ENCODE measurements at regions not wholly inside any gene's neighbourhood (a gene's known extent, or its start where the extent isn't known, plus 50 kb on each side); places are given as distances from the start of the nearest gene placed in this dataset.

DNA sequence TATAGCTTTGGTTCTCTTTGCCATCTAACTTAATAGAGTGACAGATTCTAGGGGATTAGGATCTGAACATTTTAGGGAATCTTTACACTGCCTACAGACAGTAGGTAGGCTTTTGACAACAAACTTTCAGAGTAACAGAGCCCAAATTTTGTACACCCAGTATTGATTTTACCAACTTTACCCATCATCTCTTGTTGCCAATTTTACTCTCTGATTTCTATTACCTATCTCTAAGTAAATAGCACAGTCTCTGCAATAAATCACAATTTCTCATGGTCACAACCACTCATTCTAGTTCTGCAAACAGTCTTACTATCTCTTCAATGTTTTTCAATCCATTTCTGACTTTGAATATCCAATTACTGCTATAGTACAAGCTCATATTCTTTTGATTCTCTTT is 1097.6 kb upstream of the PHF14 start:
- DNase-seq: no peak

DNA sequence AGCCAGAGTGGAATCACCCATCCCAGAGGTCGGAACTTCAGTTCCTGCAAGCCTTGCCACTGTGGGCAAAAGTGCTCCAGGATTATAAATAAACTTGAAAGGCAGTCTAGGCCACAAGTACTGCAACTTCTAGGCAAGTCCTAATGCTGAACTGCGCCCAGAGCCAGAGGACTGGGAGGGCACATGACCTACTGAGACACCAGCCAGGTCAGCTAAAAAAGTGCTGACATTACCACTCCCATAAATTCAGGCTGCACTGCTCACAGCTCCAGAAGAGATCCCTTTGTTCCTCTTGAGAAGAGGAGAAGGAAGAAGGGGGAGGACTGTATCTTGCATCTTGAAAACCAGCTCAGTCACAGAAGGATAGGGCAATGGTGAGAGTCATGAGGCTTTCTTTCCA is 1084.1 kb upstream of the PHF14 start:
- DNase-seq: no peak

DNA sequence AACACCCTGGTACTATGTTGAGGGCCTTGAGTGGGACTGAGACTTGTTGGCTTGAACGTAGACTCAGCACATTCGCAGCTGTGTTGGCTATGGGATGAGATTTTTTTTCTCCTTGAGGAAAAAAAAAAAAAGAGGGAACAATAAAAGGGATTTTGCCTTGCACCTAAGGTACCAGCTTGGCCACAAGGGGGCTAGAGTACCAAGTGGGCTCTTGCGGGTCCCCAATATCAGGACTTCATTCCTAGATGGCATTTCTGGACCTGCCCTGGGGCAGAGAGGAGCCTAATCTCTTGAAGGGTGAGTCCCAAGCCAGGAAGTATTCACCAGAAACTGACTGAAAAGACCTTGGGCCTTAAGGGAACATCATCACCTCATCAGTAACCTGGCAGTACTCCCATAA is 1083.6 kb upstream of the PHF14 start:
- DNase-seq: no peak

DNA sequence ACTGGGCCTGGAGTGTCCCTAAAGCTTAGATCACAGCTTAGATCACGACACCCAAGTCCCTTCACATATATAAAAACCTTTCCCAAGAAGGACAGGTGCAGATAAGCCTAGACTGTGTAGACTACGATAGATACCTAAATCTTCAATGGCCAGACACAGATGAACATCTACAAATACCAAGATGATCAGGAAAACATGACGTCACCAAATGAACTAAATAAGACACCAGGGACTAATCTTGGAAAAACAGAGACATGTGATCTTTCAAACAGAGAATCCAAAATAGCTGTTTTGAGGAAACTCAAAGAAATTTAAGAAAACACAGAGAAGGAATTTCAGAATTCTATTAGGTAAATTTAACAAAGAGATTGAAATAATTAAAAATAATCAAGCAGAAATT is 1082.6 kb upstream of the PHF14 start:
- DNase-seq: no peak

DNA sequence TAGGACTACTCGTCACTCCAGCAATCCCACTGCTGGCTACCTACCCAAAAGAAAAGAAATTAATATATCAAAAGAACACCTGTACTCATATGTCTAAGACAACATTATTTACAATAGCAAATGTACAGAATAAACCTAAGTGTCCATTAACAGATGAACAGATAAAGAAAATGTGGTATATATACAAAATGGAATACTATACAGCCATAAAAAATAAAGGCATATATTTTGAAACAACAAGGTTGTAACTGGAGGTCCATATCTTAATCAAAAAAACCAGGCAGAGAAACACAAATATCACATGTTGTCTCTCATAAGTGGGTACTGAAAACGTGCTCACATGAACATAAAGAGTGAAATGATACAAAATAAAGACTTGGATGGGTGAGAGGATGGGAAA is 1073.3 kb upstream of the PHF14 start:
- no peak for DNase-seq

DNA sequence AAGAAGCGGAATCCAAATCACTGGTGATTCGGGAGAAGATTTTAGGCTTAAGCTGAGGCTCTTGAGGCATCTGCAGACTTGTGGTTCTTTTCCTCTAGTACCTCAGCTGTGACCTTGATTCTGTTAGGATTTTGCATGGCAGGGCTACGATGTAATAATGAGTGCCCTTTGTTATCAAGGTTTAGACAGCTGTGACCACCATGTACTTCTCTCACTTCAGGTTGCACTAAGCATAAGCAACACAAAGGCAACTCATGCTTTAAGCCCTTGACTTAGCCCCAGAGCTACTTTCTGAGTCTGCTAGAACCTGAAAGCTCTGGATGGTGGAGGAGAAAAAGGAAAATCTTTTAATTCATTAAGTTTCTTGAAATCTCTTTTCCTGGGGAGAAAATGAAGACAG is 1052.3 kb upstream of the PHF14 start:
- no peak for DNase-seq

DNA sequence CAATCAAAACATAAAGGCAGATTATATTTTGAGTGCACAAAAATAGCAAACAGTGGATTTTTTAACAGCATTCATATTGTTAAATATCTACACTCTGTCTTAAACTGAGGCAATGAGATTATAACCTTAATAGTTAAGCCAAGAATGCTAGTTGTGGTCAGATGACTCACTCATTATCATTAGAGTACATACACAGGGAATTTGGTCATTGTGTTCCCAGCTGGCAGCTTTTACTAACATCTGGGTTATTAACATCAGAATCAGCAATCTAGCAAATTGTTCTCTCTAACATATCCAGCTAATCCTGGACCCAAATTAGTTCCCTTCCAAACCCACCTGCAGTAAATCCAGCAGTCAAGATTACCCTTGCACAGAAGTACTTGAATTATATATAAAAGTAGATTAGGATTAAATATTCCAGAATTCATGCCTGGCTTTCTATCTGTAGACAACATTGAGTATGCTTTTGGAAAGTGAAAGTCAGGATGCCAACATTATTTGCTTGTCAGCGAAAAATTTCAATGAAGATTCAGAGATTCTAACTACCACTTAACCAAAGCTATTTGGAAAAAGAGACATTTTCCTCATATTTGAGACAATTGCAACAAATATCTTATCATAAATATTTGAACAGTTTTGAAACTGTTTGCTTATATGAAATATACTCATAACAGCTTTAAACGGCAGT is 1035.6 kb upstream of the PHF14 start:
- no peak for DNase-seq

DNA sequence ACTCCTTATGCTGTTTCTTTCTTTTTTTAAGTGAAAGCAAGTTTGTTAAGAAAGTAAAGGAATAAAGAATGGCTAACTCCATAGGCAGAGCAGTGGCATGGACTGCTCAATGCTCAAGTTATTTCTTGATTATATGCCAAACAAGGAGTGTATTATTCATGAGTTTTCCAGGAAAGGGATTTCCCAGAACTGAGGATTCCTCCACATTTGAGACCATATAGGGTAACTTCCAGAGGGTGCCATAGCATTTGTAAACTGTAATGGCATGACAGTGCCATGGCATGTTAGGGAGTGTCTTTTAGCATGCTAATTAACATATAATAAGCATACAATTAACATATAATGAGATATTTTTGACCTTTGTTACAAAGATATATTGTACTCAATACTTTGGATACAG is 1034.5 kb upstream of the PHF14 start:
- DNase-seq: no peak

DNA sequence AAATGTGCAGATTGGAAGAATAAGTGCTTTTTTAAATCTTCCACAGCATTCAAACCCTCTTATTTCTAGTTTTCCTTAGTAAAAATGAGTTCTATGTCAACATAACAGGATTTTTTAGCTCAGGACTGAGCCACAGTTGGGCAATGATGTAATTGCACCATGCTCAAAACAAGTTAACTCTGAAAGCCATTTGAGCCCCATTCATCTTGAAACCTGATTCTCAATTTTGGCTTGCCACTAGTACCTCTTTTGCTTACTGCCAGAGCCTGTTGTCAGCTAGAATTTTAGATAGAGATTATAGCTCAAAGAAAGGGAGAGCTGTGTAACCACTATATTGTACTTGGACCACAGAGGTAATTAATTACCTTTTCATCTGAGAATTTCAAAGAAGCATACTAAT is 1028.5 kb upstream of the PHF14 start:
- no peak for DNase-seq

DNA sequence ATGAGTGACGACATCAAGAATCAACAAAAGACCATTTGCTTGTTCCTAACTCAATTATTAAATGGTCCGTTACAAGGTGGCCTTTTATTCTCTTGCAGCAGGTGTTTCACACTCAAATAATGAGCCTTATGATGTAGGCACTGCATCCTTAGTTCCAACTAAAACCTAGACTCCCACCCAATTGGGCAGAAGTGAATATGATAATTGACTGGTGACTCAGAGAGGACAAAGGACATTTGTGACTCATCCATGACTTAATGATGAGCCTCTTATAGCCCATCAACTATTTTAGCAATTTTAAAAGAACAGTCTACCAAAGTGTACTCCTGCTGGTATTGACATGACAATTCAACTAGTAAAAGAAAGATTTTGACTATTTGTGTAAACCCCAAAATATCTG is 1027.8 kb upstream of the PHF14 start:
- no peak for DNase-seq

DNA sequence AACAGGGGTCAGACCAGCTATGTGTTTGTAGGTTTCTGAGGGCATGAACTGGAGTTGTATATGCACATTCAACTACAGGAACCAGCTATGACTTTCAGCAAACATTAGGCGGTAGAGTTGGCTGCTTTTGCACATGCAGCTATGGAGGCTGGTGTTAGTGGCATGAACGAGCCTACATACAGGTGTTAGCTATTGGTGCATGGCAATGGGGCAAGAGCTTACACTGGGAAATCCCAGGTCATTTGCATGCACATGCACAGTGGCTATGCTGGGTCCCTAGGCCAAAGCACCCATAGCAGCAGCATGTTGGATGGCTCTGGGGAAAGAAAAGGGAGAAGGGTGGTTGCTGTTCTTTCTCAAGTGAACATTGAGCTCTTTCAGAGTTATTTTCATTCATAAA is 1018.5 kb upstream of the PHF14 start:
- no peak for DNase-seq

DNA sequence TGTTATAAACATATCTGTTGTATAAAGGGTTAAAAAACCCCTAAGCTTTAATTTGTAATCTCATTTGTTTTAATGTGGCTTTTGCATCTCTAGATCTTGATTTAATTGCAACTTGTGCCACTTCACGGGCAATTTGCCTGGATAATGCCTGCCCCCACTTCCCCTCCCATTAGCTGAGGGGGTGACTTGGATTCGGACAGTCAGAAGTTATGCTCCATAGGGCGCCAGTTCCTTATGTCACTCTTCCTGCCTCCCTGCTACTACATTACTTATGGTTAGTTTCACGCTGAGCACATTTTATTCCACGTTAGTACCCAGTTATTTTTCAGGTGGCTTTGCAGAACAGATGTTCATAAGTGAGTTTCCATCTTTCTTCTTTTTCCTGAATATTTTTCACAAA is 1015.2 kb upstream of the PHF14 start:
- DNase-seq: no peak

DNA sequence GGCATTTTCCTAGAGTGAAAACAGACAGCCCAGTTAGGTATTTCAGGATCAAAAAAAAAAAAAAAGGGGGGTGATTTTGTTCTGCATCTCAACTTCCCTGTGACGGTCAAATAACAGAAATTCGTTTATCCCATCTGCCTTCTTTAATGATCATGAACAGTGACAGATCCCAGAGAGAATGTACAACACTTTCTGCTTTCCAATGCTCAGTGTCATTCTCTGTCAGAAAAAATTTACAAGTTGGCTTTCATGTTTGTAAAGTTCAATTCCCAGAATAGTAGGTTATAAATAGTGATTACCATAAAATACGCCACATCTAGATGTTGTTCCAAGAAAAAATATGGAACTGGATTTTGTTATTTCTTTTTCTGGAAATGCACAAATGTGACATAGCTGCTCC is 1013.2 kb upstream of the PHF14 start:
- no peak for DNase-seq

DNA sequence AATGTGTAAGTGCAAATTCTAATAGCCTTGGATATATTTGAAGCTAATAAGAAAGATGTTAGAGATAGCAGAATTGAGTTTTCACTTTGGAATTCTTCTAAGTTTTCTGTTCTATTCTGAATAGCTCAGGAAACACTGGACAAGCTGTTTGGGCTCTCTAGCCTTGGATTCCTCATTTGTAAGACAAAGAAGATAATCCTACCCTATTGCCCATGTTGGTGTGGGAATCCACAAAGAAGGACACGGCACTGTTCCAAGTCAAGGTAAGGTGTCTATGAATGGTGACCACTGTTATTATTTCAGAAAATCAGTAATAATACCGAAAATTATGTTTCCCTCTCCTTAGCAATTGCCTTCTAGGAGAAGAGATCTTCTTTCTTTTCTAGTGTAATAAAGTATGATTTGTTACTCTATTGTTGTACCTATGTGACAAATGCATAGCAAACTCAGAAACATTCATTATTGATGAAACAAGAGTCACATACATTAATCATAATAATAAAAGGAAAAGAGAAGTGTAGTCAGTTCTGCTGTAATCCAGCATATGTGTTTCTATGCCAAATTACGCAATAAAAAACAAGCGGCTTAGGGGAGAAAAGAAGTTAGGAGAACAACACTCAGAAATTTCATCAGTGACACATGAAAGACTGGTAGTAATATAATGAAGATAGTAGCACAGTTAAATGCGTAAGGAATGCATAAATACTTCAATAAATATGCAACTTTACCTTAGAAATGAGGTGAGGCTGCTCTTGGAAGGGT is 1012.3 kb upstream of the PHF14 start:
- DNase-seq: no peak

DNA sequence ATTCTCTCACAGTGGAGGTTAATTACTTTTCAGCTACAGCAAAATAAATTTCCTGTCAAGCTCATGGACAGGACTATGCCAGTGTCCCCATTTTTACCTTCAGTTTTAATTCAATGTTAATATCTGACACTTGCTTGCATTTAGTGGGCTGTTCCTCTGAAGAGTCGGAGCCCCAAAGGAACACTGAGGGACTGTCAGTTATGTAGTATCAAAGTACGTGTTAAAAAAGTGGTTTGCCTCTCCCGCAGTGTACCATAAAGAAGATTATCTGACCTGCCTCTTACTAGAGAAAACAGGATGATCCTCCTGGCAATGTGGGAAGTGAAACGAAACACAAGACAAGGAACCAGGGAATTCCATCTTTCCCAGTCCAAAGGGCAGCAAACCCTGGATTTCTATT is 1010.9 kb upstream of the PHF14 start:
- DNase-seq: no peak

DNA sequence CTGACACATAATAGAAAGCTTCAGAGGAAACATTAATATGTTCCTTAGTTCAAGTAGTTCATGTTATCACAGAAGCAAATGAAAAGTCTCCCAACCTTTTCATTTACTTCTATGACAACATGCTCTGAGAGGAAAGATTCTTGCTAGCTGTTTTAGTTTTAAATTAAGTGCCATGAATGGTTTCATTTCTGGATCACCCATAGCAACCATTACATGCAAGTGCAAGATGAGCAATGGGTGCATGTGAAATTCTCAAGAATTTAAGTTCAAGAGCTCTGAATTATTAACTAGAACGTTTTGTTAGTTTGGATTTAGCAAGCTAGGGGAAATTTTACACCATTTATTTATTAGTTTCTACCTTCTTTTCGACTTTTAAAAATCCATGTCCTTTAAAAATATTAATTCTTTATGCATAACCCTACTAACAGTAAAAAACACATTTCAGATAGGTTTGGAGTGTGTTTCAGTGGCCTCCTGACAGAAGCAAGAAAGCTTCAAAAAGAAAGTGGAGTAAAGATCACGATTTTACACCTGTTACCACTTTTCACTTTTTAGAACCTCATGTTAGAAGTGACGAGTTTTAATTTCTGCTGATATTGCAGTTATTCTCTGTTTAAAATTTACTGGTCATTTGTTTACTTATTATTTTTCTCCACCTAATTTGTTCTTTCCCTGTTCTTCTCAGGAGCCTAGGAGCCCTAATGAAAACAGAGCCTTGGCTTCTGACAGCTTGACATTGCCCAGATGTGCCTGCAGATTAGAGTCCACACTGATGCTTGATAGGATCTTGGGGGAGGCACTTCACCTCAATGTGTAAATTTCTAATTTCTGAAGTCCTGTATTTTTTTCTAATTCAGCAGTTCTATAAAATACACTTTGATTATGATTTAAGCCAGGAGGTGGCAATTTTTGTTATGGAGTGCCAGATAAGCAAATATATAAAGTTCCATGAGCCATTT is 995.3 kb upstream of the PHF14 start:
- DNase-seq: no peak

DNA sequence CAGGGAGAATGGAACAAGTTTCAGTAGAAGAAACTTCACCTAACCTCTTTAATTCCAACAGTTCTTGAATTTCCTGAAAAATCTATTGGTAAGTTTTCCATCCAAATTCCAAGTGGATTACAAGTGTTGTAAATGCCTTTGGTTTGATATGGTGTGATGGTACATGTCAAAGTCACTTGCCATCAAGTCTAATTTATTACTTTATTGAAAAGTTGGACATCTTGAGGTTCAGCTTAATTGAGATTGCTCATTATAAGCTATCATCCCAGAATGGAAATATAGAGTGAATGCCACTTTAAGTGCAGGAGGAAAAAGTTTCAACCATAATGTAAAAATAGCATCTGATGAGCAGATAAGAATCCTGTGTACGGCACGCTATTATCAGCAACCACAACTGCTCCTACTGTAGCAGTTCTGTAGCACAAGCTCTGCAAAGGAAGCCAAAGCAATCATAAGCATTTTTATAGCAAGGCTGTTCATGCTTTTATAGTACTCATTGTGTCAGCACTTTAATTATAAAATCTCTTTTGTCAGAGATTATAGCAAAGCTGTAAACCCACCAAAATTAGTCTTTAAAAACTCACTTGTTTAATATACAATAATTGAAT is 991.8 kb upstream of the PHF14 start:
- DNase-seq: no peak

DNA sequence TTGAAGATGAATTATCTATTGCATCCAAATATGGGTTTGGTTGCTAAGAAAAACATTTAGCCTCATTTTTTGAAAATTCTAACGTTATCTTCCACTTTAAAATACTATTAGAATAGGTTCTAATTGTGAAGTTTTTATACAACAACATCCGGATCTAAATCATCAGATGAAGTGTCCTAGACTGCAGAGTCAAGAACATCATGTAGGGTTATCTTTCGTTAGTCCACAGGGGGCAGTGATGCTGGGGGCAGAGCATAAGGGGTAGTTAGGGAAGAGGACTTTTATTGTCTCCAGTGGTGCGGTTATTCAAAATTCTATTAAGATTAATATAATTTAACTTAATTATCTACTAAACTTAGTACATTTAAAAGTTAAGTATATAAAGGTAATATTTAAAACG is 990.6 kb upstream of the PHF14 start:
- no peak for DNase-seq

DNA sequence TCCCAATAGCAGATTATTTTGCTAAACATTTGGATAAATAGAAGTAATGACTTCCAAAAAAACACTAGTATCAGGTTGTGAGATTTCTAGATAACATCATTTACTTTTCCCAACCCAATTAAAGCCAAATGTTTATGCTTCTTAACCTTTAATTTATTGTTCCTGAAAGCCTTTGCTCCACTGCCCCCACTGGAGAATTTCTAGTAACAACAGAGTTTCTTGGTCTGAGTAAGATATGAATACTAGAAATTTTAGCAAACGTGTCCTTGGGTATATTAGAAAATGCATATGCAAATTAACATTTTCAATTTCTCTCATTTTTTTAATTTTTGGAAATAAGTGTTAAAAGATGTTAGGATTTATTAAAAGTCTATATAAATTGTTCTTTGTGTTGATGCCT is 958.0 kb upstream of the PHF14 start:
- no peak for DNase-seq

DNA sequence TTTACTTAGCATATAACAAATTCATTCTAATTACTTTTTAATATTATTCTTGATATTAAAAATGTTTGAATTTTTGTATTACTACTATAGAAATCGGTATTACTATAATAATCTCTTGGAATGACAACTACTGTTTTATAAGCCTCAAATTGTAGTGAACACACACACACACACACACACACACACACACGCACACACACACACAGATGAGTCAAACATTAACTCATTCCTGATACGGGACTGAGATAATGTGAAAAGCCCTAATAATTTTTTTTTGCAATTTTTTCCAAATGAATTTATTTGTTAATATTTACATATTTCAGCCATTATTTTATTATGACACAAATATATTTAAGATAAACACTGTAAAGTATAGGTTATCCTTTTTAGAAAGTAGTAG is 951.2 kb upstream of the PHF14 start:
- no peak for DNase-seq

DNA sequence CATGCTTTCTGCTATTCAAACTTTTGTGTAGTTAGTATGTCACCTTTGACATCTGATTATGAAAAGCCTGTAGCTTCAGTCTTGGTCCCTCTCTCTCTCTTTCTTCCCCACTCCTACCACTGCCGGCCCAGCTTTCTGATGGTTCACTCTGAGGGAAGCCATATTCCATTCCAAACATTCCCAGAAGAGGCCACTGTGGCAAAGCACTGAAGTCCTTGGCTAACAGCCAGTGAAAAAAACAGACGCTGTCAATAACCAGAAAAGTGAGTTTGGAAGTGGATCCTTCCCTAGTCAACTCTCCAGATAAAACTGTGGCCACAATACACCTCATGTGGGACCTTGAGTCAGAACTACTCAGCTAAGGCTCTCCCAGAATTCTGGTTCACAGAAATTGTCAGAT is 950.7 kb upstream of the PHF14 start:
- no peak for DNase-seq

DNA sequence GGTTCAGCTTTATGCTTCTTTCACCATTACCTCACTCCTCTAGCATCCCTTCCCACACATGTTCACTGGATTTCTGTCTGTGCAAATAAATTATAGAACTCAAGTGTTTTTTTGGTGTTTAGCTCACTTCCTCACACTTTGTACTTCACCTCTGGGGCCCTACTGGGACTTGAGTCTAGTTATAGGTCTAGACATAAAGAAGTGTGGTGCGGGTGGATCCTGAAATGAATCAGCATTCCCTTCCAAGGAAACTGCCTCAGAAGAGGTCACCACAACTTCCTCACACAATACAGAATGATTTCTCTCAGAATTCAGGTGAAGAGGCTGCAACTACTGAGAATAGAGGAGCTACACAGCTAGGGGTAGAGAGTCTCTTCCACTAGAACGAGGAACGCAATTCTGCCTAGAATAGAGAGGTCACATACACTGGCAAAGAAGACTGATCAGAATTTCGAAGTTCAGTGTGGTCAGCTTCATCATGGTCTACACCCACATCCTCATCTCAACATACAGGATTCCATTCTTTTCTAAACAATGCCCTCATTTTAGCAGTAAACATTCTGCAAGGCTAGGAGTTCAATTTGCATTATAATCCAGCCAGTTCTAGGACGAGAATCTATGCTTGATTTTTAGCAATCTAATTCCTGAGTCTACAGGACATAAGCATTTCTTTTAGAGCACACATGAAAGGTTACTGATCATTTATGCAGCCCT is 938.7 kb upstream of the PHF14 start:
- DNase-seq: no peak

DNA sequence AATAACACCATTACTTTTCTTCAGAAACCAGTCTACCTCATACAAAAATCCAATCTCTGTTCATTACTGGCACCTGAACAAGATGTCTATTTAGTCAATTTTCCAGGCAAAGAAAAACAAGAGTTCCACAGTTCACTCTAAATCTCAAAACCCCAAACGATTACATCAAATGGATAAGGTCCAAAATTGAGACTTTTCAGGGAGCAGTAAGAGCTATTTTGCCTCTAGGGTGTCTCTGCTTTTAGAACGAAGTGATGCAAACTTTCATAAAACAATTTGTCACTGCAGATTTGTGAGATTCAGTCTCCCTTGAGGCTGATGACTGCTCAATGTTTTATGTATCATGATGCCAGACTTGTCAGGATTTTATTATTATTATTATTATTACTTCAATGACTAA is 937.0 kb upstream of the PHF14 start:
- DNase-seq: no peak

Measured in NCI-H2029 treated with DMSO at 0.1 percent for 48 hours (cell line).